ENCODE measurements at regions not wholly inside any gene's neighbourhood (a gene's known extent, or its start where the extent isn't known, plus 50 kb on each side); places are given as distances from the start of the nearest gene placed in this dataset.

DNA sequence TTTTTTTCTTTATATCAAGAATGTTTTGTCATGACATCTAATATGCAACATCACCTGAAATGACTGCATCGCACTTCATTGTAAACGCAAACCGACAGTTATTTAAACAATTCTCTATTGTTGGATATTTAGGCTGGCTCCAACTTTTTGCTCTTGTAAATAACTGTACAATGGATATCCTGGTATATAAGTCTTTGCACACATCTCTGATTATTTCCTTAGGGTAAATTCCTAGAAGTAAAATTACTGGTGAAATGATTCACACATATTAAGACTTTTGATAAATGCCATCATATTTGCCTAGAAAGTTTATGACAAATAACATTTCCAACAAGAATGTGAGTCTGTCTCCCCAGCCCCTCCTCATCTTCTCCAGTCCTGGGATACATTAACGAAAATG lies 154.7 kb downstream of the TFAP2C start:
- no peak overlapping the region for H3K4me2 ChIP-seq (ENCODE audit: low read length)
- no peaks in the 10 kb centered on the region for H3K79me2 ChIP-seq (ENCODE audit: insufficient read depth, low read length)
- H3K27ac ChIP-seq (ENCODE audit: low read depth, low read length, poor library complexity, severe bottlenecking): no peak overlapping the region
- no peaks in the 10 kb centered on the region for H4K20me1 ChIP-seq (ENCODE audit: insufficient read depth, low read length)
- H3K4me3 ChIP-seq (ENCODE audit: low read depth, low read length, poor library complexity, severe bottlenecking): no peak overlapping the region
- H3F3A ChIP-seq (ENCODE audit: insufficient read depth, low read length): no peaks in the 10 kb centered on the region
- no peaks in the 10 kb centered on the region for H3K27me3 ChIP-seq (ENCODE audit: insufficient read depth, low read length)
- no peak overlapping the region for H3K9ac ChIP-seq (ENCODE audit: low read length)
- H3K4me1 ChIP-seq (ENCODE audit: insufficient read depth, low read length, severe bottlenecking): no peaks in the 10 kb centered on the region
- H3K36me3 ChIP-seq (ENCODE audit: insufficient read depth, low read length): no peaks in the 10 kb centered on the region
- H3K9me2 ChIP-seq (ENCODE audit: low read depth, low read length): no peaks in the 10 kb centered on the region
- H2AFZ ChIP-seq (ENCODE audit: low read length): no peak overlapping the region
- H3K9me3 ChIP-seq (ENCODE audit: low read length): no peaks in the 10 kb centered on the region
- no peak for TF ChIP-seq EZH2 (IDR thresholded peaks at IDR 0.05; ENCODE audit: borderline replicate concordance, low read length)
- TF ChIP-seq, protein P1, sequence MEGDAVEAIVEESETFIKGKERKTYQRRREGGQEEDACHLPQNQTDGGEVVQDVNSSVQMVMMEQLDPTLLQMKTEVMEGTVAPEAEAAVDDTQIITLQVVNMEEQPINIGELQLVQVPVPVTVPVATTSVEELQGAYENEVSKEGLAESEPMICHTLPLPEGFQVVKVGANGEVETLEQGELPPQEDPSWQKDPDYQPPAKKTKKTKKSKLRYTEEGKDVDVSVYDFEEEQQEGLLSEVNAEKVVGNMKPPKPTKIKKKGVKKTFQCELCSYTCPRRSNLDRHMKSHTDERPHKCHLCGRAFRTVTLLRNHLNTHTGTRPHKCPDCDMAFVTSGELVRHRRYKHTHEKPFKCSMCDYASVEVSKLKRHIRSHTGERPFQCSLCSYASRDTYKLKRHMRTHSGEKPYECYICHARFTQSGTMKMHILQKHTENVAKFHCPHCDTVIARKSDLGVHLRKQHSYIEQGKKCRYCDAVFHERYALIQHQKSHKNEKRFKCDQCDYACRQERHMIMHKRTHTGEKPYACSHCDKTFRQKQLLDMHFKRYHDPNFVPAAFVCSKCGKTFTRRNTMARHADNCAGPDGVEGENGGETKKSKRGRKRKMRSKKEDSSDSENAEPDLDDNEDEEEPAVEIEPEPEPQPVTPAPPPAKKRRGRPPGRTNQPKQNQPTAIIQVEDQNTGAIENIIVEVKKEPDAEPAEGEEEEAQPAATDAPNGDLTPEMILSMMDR (IDR thresholded peaks at IDR 0.05; ENCODE audit: low read length): no peak

DNA sequence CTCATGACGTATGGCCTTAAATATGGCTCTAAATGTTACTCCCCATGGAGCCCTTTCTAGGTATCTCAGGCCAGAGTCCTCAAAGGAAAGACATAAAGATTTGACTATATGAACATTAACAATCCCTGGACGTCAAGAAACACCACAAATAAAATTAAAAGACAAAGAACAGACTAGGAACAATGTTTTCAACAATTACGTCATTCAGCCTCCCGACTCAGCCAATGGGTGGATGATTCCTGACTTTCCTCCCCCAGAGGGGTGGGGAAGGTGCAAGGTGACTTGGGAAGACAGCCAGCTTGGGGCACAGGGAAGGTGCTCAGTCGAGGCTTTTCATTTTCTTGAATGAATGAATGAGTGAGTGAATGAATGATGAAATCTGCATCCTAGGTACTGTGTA lies 157.4 kb downstream of the TFAP2C start:
- Histone ChIP-seq H3K27me3 (ENCODE audit: insufficient read depth, low read length) (no peaks in the 10 kb centered on the region), H2AFZ (ENCODE audit: low read length) (no peak overlapping the region), H3K9ac (ENCODE audit: low read length) (no peak overlapping the region), H3K36me3 (ENCODE audit: insufficient read depth, low read length) (no peaks in the 10 kb centered on the region), H3K79me2 (ENCODE audit: insufficient read depth, low read length) (no peaks in the 10 kb centered on the region), H3F3A (ENCODE audit: insufficient read depth, low read length) (no peaks in the 10 kb centered on the region), H3K4me1 (ENCODE audit: insufficient read depth, low read length, severe bottlenecking) (no peaks in the 10 kb centered on the region), H3K9me3 (ENCODE audit: low read length) (no peaks in the 10 kb centered on the region), H3K4me2 (ENCODE audit: low read length) (no peak overlapping the region), H3K27ac (ENCODE audit: low read depth, low read length, poor library complexity, severe bottlenecking) (no peak overlapping the region), H3K9me2 (ENCODE audit: low read depth, low read length) (no peaks in the 10 kb centered on the region), H3K4me3 (ENCODE audit: low read depth, low read length, poor library complexity, severe bottlenecking) (no peak overlapping the region), H4K20me1 (ENCODE audit: insufficient read depth, low read length) (no peaks in the 10 kb centered on the region)
- TF ChIP-seq EZH2 (IDR thresholded peaks at IDR 0.05; ENCODE audit: borderline replicate concordance, low read length): no peak
- TF ChIP-seq, protein P1 (IDR thresholded peaks at IDR 0.05; ENCODE audit: low read length): no peak

GRCh38 chr20:56788041-56788670 lies 159.1 kb downstream of the TFAP2C start:
- H2AFZ ChIP-seq (ENCODE audit: low read length): no peak overlapping the region
- H3K27me3 ChIP-seq (ENCODE audit: insufficient read depth, low read length): no peaks in the 10 kb centered on the region
- no peaks in the 10 kb centered on the region for H3K79me2 ChIP-seq (ENCODE audit: insufficient read depth, low read length)
- H3K4me2 ChIP-seq (ENCODE audit: low read length): no peak overlapping the region
- H3K9me3 ChIP-seq (ENCODE audit: low read length): no peaks in the 10 kb centered on the region
- no peaks in the 10 kb centered on the region for H3K4me1 ChIP-seq (ENCODE audit: insufficient read depth, low read length, severe bottlenecking)
- no peaks in the 10 kb centered on the region for H3K36me3 ChIP-seq (ENCODE audit: insufficient read depth, low read length)
- no peak overlapping the region for H3K9ac ChIP-seq (ENCODE audit: low read length)
- no peak overlapping the region for H3K4me3 ChIP-seq (ENCODE audit: low read depth, low read length, poor library complexity, severe bottlenecking)
- H3K9me2 ChIP-seq (ENCODE audit: low read depth, low read length): no peaks in the 10 kb centered on the region
- H3K27ac ChIP-seq (ENCODE audit: low read depth, low read length, poor library complexity, severe bottlenecking): no peak overlapping the region
- TF ChIP-seq EZH2 (IDR thresholded peaks at IDR 0.05; ENCODE audit: borderline replicate concordance, low read length): no peak
- TF ChIP-seq, protein P1 (IDR thresholded peaks at IDR 0.05; ENCODE audit: low read length): no peak
- no peaks in the 10 kb centered on the region for H3F3A ChIP-seq (ENCODE audit: insufficient read depth, low read length)
- no peaks in the 10 kb centered on the region for H4K20me1 ChIP-seq (ENCODE audit: insufficient read depth, low read length)
